ENCODE measurements at regions not wholly inside any gene's neighbourhood (a gene's known extent, or its start where the extent isn't known, plus 50 kb on each side); places are given as distances from the start of the nearest gene placed in this dataset.

DNA sequence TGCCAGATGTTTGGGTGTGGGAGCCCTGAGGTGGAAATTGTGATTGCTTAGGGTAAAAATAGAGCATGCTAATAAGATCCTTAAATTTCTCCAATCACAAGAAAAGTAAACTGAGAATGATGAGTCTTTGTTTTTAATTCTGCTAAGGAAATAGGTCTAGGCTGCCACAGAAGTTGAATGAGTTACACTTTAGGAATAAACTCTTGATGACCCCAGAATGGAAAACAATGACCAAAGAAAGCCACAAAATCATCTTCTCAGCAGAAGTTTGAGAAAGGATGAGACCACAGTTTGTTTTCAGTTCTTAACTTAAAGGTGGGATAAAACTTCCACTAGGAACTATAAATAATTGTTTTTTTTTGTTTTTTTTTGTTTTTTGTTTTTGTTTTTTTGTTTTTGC, 164.6 kb upstream of the BCL6 start:
- POLR2A ChIA-PET: no interaction called here
- Mint-ChIP-seq H3K27me3 (no peaks in the 10 kb centered on the region), H3K4me1 (ENCODE audit: low read depth) (peaks cover 8% of the 10 kb centered on the region), H3K36me3 (ENCODE audit: low read depth) (no peaks in the 10 kb centered on the region), H3K4me3 (no peak overlapping the region), H3K9me3 (no peaks in the 10 kb centered on the region), H3K27ac (no peak overlapping the region)
- intact Hi-C loops (cut with micrococcal nuclease): no loop called here
- DNase-seq (no peak), ATAC-seq (no peak)
- TF ChIP-seq, protein P1, sequence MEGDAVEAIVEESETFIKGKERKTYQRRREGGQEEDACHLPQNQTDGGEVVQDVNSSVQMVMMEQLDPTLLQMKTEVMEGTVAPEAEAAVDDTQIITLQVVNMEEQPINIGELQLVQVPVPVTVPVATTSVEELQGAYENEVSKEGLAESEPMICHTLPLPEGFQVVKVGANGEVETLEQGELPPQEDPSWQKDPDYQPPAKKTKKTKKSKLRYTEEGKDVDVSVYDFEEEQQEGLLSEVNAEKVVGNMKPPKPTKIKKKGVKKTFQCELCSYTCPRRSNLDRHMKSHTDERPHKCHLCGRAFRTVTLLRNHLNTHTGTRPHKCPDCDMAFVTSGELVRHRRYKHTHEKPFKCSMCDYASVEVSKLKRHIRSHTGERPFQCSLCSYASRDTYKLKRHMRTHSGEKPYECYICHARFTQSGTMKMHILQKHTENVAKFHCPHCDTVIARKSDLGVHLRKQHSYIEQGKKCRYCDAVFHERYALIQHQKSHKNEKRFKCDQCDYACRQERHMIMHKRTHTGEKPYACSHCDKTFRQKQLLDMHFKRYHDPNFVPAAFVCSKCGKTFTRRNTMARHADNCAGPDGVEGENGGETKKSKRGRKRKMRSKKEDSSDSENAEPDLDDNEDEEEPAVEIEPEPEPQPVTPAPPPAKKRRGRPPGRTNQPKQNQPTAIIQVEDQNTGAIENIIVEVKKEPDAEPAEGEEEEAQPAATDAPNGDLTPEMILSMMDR (IDR thresholded peaks at IDR 0.05): no peak
- CTCF ChIA-PET: no interaction called here

DNA sequence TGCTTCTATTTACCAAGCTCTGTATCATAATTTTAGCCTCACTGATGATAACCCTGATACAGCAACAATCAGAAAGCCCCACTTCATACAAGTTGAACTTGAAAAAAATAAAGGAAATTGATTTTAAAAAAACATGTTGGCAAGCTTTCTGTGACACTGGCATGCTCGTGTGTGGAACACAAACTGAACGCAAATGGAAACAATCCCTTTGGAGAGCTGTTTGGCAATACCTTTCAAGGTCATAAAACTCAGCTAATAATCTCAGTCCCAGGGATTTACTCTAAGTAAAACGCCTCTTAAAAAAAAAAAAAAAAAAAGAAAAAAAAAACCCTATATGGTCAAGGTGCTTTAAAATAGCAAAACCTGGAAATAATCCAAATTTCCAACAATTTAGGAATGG, 166.7 kb upstream of the BCL6 start:
- no peak for ATAC-seq
- H3K9me3 Mint-ChIP-seq: no peaks in the 10 kb centered on the region
- ChIA-PET POLR2A (no interaction called here), CTCF (no interaction called here)
- no peak overlapping the region for H3K4me3 Mint-ChIP-seq
- H3K27me3 Mint-ChIP-seq: no peaks in the 10 kb centered on the region
- no peak overlapping the region for H3K27ac Mint-ChIP-seq
- DNase-seq: no peak
- intact Hi-C loops (cut with micrococcal nuclease): no loop called here
- TF ChIP-seq, protein P1 (IDR thresholded peaks at IDR 0.05): no peak
- H3K36me3 Mint-ChIP-seq (ENCODE audit: low read depth): no peaks in the 10 kb centered on the region
- H3K4me1 Mint-ChIP-seq (ENCODE audit: low read depth): peaks cover 20% of the 10 kb centered on the region

DNA sequence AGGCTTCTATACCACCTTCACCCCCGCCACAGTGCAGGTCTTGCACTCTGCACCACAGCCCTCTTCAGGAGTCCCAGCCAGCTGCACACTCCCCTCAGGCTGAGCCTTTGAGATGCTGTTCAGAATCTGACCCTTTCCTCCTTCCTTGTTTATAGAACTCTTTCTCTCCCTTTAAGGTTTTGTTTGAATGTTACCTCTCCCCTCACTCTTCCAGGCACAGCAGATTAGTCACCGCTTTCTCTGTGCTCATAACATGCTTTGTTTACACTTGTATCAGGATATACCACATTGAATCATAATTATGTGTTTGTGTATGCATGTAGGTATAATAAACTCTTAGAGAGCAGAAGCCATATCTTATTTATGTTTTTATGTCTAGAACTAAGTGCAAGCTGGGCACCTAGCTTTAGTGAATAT, 168.4 kb upstream of the BCL6 start:
- H3K9me3 Mint-ChIP-seq: no peaks in the 10 kb centered on the region
- no peaks in the 10 kb centered on the region for H3K36me3 Mint-ChIP-seq (ENCODE audit: low read depth)
- no peaks in the 10 kb centered on the region for H3K27me3 Mint-ChIP-seq
- ChIA-PET CTCF (interaction anchor here (0.5 to 1.7 kb wide), 5 partner anchors 81 to 1039 kb away, joined by 3 to 5 read pairs (median 3); no protein-coding TSS in a partner anchor), POLR2A (interaction anchor here (1.1 to 1.2 kb wide), 3 partner anchors 29 to 168 kb away, joined by 3 read pairs; partner anchors contain the start of gene BCL6)
- no peak overlapping the region for H3K27ac Mint-ChIP-seq
- ATAC-seq (no peak), DNase-seq (no peak)
- TF ChIP-seq, protein P1 (IDR thresholded peaks at IDR 0.05): no peak
- intact Hi-C loops (cut with micrococcal nuclease): no loop called here
- H3K4me3 Mint-ChIP-seq: no peak overlapping the region
- peaks cover 35% of the 10 kb centered on the region for H3K4me1 Mint-ChIP-seq (ENCODE audit: low read depth)

DNA sequence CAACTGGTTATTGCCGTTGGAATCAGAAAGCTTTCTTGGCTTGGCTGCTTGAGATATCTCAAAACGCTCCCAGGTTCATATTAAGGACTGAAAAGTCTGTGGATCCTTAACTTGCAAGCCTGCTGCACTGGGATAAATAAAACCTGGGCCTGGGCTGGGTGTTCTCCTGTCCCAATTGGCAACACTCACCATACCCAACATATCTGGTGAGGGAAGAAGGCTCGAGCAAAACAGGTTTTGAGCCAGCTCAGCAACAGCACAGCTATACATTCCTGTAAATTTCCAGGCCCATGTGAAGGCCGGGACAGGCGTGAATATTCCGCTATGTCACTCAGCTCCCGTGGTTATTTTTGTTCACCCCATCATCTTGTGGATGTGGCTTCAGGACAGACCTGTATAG, 169.0 kb upstream of the BCL6 start:
- ChIA-PET CTCF (interaction anchor here (0.5 to 1.7 kb wide), 4 partner anchors 82 to 1038 kb away, joined by 3 to 5 read pairs (median 3); no protein-coding TSS in a partner anchor), POLR2A (interaction anchor here (1.2 kb wide), 1 partner anchor 137 kb away, joined by 3 read pairs; no protein-coding TSS in a partner anchor)
- Mint-ChIP-seq H3K9me3 (no peaks in the 10 kb centered on the region), H3K36me3 (ENCODE audit: low read depth) (no peaks in the 10 kb centered on the region), H3K4me3 (no peak overlapping the region), H3K27ac (no peak overlapping the region), H3K4me1 (ENCODE audit: low read depth) (peaks cover 41% of the 10 kb centered on the region), H3K27me3 (no peaks in the 10 kb centered on the region)
- ATAC-seq (no peak), DNase-seq (no peak)
- intact Hi-C loops (cut with micrococcal nuclease): no loop called here
- TF ChIP-seq, protein P1 (IDR thresholded peaks at IDR 0.05): no peak

DNA sequence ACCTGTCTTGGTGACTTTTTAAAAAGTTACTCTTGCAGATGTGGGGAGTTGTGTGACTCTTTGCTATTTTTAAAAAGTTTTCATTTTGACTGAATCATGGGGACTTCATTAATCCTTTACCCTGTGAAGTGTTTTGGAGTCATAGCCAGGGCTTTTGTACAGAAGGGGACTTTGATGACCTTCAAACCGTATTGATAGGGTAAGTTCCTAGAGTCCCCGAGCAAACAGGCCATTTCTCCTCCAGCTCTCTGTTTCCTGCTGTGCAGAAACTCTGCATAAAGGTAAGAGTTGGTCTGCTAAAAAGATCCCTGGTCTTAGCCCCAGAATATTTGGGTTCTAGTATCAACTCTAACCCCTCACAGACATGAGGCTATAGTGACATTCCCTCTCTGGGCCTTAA, 170.8 kb upstream of the BCL6 start:
- H3K4me3 Mint-ChIP-seq: no peak overlapping the region
- no peaks in the 10 kb centered on the region for H3K27me3 Mint-ChIP-seq
- ChIA-PET POLR2A (no interaction called here), CTCF (interaction anchor here (3.8 kb wide), 1 partner anchor 169 kb away, joined by 29 read pairs; the partner anchor contains the start of gene BCL6)
- H3K4me1 Mint-ChIP-seq (ENCODE audit: low read depth): peaks cover 53% of the 10 kb centered on the region
- no peaks in the 10 kb centered on the region for H3K9me3 Mint-ChIP-seq
- no peaks in the 10 kb centered on the region for H3K36me3 Mint-ChIP-seq (ENCODE audit: low read depth)
- DNase-seq: no peak
- no peak overlapping the region for H3K27ac Mint-ChIP-seq
- TF ChIP-seq, protein P1 (IDR thresholded peaks at IDR 0.05): no peak
- intact Hi-C loops (cut with micrococcal nuclease): no loop called here
- ATAC-seq: no peak

All from activated CD8-positive, alpha-beta T cell treated with anti-CD3 and anti-CD28 coated beads for 36 hours (primary cell).